ENCODE measurements at regions not wholly inside any gene's neighbourhood (a gene's known extent, or its start where the extent isn't known, plus 50 kb on each side); places are given as distances from the start of the nearest gene placed in this dataset.

DNA sequence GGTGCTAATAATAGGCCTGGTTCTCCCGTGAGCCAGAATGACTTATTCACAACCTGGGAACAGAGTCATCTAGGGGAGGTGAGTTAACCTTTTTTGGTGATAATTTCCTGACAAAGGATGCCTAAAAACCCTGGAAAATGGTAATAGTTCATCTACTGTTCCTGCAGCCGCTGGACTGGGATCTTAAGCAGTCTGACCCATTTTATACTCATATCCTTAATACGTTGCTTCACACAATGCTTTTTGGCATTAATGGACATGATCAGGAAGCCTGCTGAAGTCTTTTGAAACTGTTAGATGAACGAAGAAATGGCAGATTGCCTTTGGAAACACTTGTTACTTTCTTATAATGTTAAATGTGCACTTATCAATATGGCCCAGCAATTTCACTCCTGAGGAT is 81.9 kb upstream of the BMP2 start:
- Histone ChIP-seq H3K27me3 (ENCODE audit: control insufficient read depth in 1 of 2, insufficient read depth in 2 of 2, low read length in 2 of 2) (no peaks in the 10 kb centered on the region), H3K79me2 (ENCODE audit: insufficient read depth, low read length) (no peaks in the 10 kb centered on the region), H3K36me3 (replicated peaks in 1 of 2; ENCODE audit: control insufficient read depth in 1 of 2, insufficient read depth in 2 of 2, low read length in 2 of 2) (no peaks in the 10 kb centered on the region), H2AFZ (ENCODE audit: low read length) (no peak overlapping the region), H3K4me1 (ENCODE audit: insufficient read depth, low read length) (peaks cover 5% of the 10 kb centered on the region), H4K20me1 (ENCODE audit: insufficient read depth, low read length) (no peaks in the 10 kb centered on the region), H3K4me3 (replicated peaks in 1 of 3; ENCODE audit: insufficient read depth in 1 of 3, low read depth in 2 of 3, low read length in 3 of 3) (no peak overlapping the region), H3K9me3 (ENCODE audit: low read length) (no peaks in the 10 kb centered on the region), H3K4me2 (ENCODE audit: low read depth, low read length) (no peak overlapping the region), H3K9ac (ENCODE audit: insufficient read depth, low read depth, low read length) (no peak overlapping the region), H3K27ac (ENCODE audit: extremely low read length, insufficient read depth, low read length) (no peak overlapping the region)
- in situ Hi-C loops (cut with HindIII; ENCODE audit: extremely low pct_ligation_motif_present, low pct_unique_long_range_greater_than_20kb): no loop called here
- ChIA-PET CTCF (ENCODE audit: low intra/inter-chr PET ratio, low total read pairs) (no interaction called here), POLR2A (no interaction called here)
- no TSS peak for BruUV-seq (replicated peaks)
- WGBS (ENCODE audit: low lambda C conversion rate): 27% methylated on average over 4 of the region's 4 CpGs
- intact Hi-C loops (cut with micrococcal nuclease; ENCODE audit: unreplicated experiment): no loop called here
- TF ChIP-seq ZNF17 (CRISPR knock-in tag; IDR thresholded peaks at IDR 0.05) (no peak), PHF20 (CRISPR knock-in tag; IDR thresholded peaks at IDR 0.05) (no peak), NR2F2 (IDR thresholded peaks at IDR 0.05; ENCODE audit: borderline replicate concordance, low read depth) (no peak), ZBTB8A (CRISPR knock-in tag; IDR thresholded peaks at IDR 0.05; ENCODE audit: borderline replicate concordance, low read depth) (no peak), ZNF432 (CRISPR knock-in tag; IDR thresholded peaks at IDR 0.05; ENCODE audit: borderline replicate concordance) (no peak), MIER2 (CRISPR knock-in tag; IDR thresholded peaks at IDR 0.05) (no peak), FIP1L1 (IDR thresholded peaks at IDR 0.05; ENCODE audit: borderline replicate concordance, insufficient read depth, low read depth, low read length) (no peak), ZKSCAN8 (CRISPR knock-in tag; IDR thresholded peaks at IDR 0.05; ENCODE audit: borderline replicate concordance) (no peak), SALL1 (CRISPR knock-in tag; IDR thresholded peaks at IDR 0.05) (no peak), ZNF720 (CRISPR knock-in tag; IDR thresholded peaks at IDR 0.05) (no peak), ZNF598 (CRISPR knock-in tag; IDR thresholded peaks at IDR 0.05; ENCODE audit: borderline replicate concordance) (no peak), HMG20A (CRISPR knock-in tag; IDR thresholded peaks at IDR 0.05; ENCODE audit: borderline replicate concordance) (no peak), NFATC3 (CRISPR knock-in tag; IDR thresholded peaks at IDR 0.05) (no peak)
- TF ChIP-seq, protein P1, sequence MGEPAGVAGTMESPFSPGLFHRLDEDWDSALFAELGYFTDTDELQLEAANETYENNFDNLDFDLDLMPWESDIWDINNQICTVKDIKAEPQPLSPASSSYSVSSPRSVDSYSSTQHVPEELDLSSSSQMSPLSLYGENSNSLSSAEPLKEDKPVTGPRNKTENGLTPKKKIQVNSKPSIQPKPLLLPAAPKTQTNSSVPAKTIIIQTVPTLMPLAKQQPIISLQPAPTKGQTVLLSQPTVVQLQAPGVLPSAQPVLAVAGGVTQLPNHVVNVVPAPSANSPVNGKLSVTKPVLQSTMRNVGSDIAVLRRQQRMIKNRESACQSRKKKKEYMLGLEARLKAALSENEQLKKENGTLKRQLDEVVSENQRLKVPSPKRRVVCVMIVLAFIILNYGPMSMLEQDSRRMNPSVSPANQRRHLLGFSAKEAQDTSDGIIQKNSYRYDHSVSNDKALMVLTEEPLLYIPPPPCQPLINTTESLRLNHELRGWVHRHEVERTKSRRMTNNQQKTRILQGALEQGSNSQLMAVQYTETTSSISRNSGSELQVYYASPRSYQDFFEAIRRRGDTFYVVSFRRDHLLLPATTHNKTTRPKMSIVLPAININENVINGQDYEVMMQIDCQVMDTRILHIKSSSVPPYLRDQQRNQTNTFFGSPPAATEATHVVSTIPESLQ (CRISPR knock-in tag; conservative IDR thresholded peaks at IDR 0.05): no peak
- TF ChIP-seq, protein P2, sequence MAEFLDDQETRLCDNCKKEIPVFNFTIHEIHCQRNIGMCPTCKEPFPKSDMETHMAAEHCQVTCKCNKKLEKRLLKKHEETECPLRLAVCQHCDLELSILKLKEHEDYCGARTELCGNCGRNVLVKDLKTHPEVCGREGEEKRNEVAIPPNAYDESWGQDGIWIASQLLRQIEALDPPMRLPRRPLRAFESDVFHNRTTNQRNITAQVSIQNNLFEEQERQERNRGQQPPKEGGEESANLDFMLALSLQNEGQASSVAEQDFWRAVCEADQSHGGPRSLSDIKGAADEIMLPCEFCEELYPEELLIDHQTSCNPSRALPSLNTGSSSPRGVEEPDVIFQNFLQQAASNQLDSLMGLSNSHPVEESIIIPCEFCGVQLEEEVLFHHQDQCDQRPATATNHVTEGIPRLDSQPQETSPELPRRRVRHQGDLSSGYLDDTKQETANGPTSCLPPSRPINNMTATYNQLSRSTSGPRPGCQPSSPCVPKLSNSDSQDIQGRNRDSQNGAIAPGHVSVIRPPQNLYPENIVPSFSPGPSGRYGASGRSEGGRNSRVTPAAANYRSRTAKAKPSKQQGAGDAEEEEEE (CRISPR knock-in tag; IDR thresholded peaks at IDR 0.05; ENCODE audit: borderline replicate concordance): no peak
- no peak for FAIRE-seq
- no peak for DNase-seq (ENCODE audit: low spot score)
- no peak for ATAC-seq
